GM12873 (cell line): ENCODE measurements at regions not wholly inside any gene's neighbourhood (a gene's known extent, or its start where the extent isn't known, plus 50 kb on each side); places are given as distances from the start of the nearest gene placed in this dataset.

Experiments used
- TF ChIP-seq, protein P1 (sequence below): IDR thresholded peaks from 2 replicates; pipeline ENCODE4 v1.5.1; 2012; ENCODE audit warnings: low read depth, mild to moderate bottlenecking, moderate library complexity, low read length, control low read depth; ENCODE audit not compliant: insufficient read depth; ENCODE audit errors: missing control alignments

DNA sequence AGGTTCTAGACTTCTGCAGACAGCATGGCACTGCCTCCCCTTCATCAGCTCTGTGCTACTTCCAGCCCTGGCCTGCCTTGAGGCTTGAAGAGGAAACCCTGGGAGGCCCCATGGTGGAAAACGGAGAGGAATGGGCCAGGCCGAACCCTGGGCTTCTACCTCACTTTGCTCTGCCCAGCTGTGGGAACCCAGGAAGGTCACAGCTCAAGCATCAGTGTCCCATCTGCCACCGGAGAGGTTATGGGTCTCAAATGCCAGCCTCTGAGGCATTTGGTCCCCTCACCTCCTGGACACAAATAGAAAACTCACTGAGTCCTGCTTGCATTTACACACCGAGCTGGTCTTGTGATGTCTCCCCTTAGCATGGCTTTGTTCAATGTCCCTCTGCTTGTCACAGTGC lies 80.1 kb upstream of the ALDH1B1 start:
- TF ChIP-seq, protein P1, sequence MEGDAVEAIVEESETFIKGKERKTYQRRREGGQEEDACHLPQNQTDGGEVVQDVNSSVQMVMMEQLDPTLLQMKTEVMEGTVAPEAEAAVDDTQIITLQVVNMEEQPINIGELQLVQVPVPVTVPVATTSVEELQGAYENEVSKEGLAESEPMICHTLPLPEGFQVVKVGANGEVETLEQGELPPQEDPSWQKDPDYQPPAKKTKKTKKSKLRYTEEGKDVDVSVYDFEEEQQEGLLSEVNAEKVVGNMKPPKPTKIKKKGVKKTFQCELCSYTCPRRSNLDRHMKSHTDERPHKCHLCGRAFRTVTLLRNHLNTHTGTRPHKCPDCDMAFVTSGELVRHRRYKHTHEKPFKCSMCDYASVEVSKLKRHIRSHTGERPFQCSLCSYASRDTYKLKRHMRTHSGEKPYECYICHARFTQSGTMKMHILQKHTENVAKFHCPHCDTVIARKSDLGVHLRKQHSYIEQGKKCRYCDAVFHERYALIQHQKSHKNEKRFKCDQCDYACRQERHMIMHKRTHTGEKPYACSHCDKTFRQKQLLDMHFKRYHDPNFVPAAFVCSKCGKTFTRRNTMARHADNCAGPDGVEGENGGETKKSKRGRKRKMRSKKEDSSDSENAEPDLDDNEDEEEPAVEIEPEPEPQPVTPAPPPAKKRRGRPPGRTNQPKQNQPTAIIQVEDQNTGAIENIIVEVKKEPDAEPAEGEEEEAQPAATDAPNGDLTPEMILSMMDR, result no peak

DNA sequence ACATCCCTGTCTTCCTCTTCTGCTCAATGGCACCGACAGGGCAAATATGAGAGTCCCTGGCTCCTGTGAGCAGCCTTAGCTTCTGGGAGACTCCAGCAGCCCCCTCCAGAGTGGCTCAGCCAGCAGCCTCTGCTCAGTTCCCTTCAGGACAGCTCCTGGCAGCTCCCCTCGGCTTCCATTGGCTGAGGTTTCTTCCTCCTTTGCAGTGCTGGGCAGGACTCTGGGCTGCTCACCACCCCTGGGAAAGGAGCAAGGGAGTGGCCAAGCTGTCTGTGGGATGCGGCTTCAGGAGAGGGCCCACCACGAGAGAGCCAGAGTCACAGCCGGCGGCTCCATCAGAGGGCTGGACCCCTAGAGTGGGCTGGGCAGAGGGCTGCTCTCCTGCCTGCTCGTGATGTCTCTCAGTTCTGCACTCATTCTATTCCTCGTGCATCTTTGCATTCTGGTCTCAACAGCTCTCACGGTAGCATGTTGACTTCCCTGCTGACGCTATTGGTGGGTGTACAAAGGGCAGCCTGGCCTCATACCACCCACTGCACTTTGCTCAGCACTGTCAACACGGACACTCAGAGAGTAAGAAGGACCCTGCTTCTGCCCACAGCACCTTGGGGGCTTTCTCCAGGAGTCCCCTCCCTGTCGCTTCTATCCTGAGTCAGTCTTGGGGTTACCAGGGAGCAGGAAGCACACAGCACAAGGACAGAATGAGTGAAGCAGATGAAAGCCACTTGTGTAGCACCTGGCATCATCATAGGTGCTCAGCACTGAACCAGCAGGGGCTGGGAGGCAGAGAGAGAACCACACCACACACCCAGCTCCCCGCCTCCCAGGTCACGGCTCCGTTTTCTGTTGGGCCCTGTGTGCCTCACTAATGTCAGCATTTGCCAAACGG lies 80.9 kb upstream of the ALDH1B1 start:
- TF ChIP-seq, protein P1, result no peak

DNA sequence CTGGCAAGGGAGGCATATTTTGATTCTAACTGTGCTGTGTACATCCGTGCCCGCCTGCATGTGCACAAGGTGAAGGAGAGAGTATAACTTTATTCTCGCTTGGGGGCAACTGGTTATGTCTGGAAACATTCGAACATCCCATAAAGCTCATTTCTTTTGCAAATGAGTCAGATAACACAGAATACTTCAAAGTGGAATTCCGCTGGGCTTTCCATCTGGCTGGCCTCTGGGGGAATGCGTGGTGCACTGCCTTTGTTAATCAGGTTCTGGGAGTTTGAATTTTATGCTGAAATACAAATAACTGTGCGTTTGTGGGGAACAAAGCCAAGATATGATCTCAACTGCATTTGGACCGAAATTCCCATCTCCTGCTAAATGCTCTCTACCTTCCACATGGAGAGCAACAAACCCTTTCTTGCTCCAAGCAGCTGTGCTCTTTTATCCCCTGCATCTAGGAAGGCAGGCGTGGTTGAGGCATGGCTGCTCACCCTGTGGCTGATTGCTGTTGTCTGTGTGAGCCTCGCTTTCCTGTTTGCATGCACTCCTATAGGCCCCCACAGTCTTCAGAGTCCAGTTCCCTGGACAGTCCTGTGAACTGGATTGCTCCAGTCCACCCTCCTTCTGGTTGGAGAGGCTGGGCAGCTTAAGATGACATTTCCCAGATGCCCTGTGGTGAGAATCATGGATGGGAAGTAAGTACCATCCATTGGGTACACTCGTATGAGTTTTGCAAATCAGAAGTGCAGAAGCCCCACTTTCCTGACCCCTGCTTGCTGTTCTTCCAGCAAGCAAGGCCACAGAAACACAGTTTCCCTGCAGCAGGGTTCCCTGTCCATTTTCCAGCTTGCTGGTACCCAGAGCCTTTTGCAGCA lies 82.9 kb upstream of the ALDH1B1 start:
- TF ChIP-seq, protein P1, result no peak

DNA sequence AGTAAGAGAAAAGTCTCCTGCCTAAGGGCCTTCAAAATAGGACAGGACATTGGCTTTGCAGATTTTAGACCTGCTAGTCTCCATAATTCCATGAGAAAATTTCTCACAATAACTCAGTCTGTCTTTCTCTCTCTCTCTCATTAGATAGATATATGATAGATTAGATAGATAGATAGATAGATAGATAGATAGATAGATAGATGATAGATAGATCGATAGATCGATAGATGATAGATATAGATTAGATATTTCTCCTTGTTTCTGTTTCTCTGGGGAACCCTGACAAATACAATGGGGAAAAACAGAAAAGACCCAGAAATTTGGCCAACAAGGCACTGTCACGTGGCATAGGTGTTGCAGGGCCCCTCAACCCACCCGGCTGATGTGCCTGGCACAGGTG lies 84.4 kb upstream of the ALDH1B1 start:
- TF ChIP-seq, protein P1, result no peak

DNA sequence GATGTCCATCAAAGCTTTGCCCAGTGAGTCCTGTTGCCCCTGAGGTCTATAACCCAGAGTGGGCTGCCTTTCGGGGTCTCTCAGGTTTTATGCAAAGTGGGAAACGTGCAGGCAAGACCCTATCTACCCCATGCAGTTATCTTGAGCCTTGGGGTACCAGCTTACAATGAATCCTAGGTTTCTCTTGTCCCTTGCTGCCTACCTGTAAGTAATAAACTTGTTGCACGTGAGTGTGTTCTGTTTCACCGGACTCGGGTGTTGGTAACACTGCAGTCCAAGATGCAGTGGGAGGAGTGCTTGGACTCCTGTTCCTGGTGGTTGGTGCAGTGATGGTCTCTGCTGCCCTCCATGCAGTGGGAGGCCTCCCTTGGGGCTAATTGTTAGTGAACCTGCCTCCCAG lies 85.6 kb upstream of the ALDH1B1 start:
- TF ChIP-seq, protein P1, result no peak

DNA sequence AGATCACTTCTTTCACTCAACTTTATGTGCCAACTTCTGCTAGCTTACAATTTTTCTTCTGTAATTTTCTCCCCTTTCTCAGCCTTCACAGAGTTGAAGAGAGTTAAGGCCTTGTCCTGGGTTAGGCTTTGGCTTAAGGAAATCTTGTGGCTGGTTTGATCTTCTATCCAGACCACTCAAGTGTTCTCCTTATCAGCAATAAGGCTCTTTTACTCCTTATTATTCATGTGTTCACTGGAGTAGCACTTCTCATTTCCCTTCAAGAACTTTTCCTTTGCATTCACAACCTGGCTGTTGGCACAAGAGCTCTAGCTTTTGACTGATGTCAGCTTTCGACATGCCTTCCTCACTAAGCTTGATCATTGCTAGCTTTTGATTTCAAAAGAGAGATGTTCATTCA lies 86.9 kb upstream of the ALDH1B1 start:
- TF ChIP-seq, protein P1, result no peak
